HepG2 (cell line): ENCODE measurements at regions not wholly inside any gene's neighbourhood (a gene's known extent, or its start where the extent isn't known, plus 50 kb on each side); places are given as distances from the start of the nearest gene placed in this dataset.

Source experiments
- ELK4 ChIP-seq: sonication (generic); formaldehyde crosslinking; IDR thresholded peaks from 2 replicates; pipeline ENCODE4 v1.9.0; 2021; ENCODE audit warnings: missing genetic modification reagents, borderline replicate concordance
- POLR2A ChIP-seq, 2 experiments: IDR thresholded peaks; 2 replicates each; pipeline ENCODE4 v1.6.1; 2011; ENCODE audit warnings: low read depth in 2 of 2, low read length in 2 of 2, mild to moderate bottlenecking in 1 of 2, moderate library complexity in 1 of 2; ENCODE audit not compliant: insufficient read depth in 1 of 2
- POLR2AphosphoS5 ChIP-seq: IDR thresholded peaks from 2 replicates; pipeline ENCODE4 v1.6.1; 2012; ENCODE audit warnings: low read depth, low read length
- ZBTB20 ChIP-seq: sonication (generic); formaldehyde crosslinking; IDR thresholded peaks from 2 replicates; pipeline ENCODE4 v1.8.1; 2023; ENCODE audit warnings: missing genetic modification reagents, low read depth, mild to moderate bottlenecking, borderline replicate concordance

GRCh38 chr5:130777794-130778193 lies 387.3 kb downstream of the HINT1 start:
- TF ChIP-seq POLR2A (IDR thresholded peaks at IDR 0.05; ENCODE audit: insufficient read depth in 1 of 2, low read depth in 2 of 2, low read length in 2 of 2) (no peak), ELK4 (CRISPR knock-in tag) (no peak), POLR2AphosphoS5 (no peak), ZBTB20 (CRISPR knock-in tag) (no peak)
